Activated T-helper 1 cell treated with anti-CD3 and anti-CD28 coated beads, Interleukin-2, amount 50 U/mL, for 16 hours (primary cell): ENCODE measurements at regions not wholly inside any gene's neighbourhood (a gene's known extent, or its start where the extent isn't known, plus 50 kb on each side); places are given as distances from the start of the nearest gene placed in this dataset.

ENCODE experiments used
- DNase-seq, 2 donors: peaks; one replicate each; pipeline ENCODE4 v3.0.0-alpha.2; 2020; ENCODE audit warnings: low read depth in 1 of 2, low spot score in 1 of 2

DNA sequence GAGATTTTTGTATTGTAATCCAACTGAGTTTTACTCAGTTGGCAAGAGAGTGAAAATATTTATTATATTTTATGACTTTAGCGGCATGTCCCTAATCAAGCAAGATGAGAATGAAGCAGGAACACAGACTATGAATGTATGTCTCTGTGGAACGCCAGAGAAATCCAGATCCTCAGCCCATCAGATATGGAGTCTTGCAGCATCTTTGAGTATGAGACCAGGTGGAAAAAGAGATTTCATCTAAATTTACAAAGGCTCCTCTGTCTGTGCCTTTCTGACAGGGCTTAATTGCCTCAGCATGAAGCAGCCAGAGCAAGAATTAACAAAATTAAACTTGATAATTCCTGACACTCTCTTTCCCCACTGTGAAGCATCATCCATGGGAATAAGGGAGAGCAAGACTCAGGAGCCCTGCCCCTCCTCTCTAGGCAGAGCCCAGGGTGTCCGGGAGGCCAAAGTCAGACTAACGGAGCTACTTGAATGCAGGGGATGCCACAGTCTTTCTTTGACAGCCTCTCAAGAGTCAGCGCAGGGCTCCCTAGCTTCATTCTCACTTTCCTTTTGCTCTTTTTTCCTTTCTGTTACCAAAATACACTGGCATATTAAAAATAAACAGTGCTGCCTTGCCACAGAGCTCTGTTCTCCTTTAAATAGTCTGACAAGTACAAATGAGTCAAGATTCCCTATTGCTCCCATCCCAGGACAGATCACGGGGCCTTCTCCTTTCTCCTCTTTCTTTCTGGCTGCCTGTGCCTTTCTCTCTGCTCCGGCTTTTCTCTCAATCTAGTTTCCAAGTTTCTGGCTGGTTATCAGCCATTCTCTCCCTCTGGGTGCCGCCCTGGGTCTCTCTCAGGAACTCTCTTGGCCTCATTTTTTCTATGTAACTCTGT is 132.2 kb upstream of the INHBA start:
- DNase-seq = no peak

- no peak for DNase-seq
Observed at GRCh38 chr7:41832941-41833340, 130.1 kb upstream of the INHBA start.

DNA sequence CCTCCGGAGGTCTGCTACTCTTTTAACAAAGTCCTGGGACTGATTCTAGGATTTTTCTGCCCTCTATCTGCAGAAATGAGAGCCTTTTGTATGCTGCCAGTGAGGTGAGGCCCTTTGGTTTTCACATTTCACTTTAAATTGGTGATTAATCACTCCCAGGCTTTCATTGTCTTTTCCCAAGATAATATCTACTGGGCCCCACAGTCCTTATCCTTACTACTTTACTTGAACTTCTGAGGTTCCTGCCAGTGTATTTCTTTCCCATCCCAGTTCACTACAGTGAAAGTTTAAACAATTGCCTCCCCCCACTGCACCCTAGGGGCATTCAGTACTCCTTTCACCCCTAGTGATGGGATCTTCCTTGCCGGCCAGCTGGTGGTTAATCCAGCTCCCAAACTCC is 127.4 kb upstream of the INHBA start:
- DNase-seq = no peak

- no peak for DNase-seq
Observed at GRCh38 chr7:41828911-41829310, 126.0 kb upstream of the INHBA start.

GRCh38 chr7:41826641-41827040 is 123.8 kb upstream of the INHBA start:
- DNase-seq = no peak

- no peak for DNase-seq
Observed at GRCh38 chr7:41825927-41826480, 123.1 kb upstream of the INHBA start.

GRCh38 chr7:41824284-41824683 is 121.4 kb upstream of the INHBA start:
- DNase-seq = no peak

DNA sequence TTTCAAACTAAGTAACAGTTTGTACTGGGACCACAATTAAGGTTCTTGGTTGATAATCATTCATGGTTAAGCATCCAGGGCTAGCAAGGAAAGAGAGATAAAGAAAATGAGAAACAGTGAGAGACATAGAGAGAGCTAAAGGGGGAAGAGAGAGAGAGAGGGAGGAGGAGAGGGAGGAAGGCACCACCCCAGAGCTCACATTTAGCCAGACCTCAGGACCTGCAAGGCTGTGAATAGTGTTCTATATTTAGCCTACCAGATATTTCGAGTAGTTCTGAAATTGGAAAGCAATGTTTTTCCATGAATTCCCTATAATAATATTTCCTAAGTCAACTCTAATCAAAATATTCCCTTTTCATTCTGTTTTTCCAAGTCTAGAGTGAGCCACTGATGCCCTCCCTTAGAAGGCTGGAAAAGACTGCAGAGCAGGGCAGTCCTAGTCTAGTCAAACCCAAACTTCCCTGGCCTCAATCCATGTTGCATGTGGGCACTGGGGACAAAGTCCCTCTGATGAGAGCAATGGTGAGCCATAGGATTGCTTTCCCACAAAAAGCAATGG is 119.4 kb upstream of the INHBA start:
- DNase-seq = no peak

GRCh38 chr7:41821521-41822213 is 118.8 kb upstream of the INHBA start:
- DNase-seq = no peak

DNA sequence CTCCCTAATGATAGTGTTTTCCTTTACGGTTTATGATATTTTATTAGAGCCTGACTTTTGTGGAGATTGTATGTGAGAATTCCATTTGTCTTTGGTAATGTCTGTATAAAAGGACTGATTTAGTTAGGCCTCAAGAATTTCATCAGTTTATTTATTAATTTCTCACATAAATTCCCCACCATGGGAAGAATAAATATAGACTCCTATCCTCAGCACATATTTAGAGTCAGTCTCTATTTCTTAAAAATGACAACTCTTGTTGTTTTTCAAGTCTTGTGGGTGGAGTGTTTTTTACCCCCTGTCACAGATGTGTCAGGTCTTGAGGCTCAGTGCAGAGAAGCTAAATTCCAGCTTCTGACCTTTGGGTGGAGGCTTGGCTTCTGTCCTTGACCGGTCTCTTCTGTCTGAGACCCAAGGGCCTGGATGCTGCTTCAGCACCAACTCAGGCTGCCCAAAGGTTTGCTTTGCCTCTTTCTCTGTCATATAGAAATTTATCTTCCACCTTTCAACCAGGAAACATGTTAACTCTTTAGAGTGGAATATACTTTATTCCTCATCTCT is 117.3 kb upstream of the INHBA start:
- DNase-seq = no peak

DNA sequence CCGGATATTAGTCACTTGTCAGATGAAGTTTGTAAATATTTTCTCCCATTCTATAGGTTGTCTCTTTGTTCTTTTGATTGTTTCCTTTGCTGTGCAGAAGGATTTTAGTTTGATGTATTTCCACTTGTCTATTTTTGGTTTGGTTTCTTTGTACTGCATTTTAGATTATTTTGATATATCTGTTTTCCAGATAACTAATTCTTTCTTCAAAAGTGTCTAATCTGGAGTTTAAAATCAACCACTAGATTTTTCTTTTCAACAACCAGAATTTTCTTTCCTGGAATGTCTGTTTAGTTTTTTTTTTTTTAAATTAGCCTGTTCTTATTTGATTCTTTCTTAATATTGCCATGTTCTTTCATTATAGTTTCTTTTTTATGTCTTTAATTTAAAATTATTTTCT is 116.8 kb upstream of the INHBA start:
- DNase-seq = no peak

DNA sequence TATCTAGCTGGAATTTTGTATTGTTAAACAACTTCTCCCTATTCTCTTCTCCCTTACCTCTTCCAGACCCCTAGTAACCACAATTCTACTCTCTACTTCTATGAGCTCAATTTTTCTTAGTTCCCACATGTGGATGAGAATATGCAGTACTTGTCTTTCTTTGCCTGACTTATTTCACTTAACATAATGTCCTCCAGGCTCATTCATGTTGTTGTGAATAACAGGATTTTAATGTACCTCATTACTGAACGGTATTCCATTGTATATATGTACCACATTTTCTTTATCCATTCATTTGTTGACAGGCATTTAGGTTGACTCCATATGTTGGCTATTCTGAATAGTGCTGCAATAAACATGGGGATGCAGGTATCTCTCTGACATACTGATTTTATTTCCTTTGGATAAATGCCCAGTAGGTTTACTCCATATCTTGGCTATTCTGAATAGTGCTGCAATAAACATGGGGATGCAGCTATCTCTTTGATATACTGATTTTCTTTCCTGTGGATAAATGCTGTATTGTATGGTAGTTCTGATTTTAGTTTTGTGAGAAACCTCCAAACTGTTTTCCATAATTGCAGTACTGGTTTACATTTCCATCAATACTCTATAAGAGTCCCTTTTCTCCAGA is 116.0 kb upstream of the INHBA start:
- no peak for DNase-seq

DNA sequence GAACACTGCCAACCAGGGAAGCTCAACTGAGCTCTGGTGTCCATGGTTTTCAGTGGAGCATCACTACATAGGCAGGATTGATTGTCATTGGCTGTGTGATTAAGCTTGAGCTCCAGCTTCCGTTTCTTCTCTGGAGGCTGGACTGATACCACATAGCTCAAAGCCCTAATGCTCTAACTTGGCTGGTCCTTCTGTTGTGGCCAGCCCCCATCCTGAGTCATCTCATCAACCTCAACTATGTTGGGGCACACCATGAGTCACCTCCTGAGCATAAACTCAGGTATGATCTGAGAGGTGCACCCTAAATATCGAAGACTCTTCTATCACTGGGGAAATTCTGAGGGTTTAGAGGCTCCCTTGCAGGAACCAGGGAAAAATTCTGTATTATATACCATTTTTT is 114.5 kb upstream of the INHBA start:
- DNase-seq = no peak

DNA sequence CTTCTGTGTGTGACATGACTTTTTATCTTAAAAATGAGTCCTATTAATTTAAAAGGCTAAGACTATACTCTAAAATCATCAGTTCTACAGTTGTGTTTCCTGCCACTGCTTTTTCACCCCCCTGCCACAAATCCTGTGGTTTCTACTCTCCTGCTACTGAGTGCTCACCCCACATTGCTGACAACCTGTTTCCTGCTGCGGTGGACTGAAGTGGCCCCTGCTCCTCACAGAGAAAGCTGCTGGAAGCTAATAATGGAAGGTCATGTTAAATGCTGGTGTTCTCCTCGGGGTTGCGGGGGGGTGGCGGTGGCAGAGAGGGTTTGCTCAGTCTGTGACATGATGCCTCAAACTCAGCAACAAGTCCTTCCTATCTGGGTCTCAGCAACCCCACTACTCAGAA is 113.2 kb upstream of the INHBA start:
- DNase-seq = no peak

GRCh38 chr7:41814888-41815287 is 112.0 kb upstream of the INHBA start:
- DNase-seq = no peak

DNA sequence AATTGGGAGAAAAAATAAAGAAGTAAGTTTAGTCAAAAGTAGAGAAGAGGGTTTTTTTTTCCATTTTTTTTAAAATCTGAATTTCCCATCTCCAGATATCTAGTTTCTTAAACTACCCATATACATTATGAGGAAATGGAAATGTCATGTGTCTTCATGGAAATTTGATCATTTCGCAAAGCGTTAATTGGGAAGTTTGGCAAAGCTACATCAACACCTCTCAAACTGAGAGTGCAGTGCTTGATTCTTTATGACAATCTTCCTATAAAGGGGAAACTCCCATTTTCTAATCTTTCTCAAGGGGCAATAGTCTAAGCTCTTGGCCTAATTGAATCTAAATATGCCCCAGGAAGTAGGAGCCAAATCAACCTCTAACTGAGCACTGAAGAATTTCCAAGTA is 110.4 kb upstream of the INHBA start:
- no peak for DNase-seq

- no peak for DNase-seq
Observed at GRCh38 chr7:41811941-41812340, 109.1 kb upstream of the INHBA start.

- DNase-seq = no peak
Observed at GRCh38 chr7:41809940-41810576, 107.2 kb upstream of the INHBA start.

DNA sequence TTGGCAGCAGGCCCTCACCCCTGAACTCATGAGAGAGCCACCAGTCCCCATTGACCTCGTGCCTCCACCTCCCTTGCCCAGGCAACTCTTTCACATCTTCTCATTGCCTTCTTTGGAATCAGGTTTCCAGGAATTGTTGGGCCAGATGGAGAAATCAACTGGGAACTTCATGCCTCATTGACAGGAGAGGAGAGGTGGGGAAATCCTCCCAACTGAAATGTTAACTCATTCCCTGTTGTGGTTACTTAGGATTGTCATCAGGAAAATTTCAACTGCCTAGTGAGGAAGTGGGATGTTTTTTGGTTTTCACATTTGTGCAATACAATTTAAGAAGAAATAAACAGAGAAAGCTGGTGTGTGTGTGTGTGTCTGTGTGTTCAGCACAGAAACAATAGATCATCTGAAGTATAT is 106.6 kb upstream of the INHBA start:
- no peak for DNase-seq

DNA sequence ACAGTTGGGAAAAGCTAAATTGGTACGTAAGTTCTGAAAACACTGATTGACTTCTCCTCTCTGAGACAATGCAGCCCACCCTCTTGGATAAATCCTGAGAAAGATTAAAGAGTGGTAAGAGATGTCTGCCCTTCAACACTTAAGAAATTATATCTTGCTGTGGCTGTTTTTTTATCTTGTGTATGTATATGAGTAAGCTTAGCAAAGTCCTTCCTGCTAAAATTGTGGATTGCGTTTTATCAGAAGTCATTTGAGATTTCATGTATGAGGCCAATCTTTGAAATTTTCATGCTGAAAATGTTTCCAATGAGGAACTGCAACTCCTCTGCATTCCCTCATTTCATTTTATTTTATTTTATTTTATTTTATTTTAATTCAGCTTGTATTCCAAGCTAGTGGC is 106.2 kb upstream of the INHBA start:
- DNase-seq = no peak

DNA sequence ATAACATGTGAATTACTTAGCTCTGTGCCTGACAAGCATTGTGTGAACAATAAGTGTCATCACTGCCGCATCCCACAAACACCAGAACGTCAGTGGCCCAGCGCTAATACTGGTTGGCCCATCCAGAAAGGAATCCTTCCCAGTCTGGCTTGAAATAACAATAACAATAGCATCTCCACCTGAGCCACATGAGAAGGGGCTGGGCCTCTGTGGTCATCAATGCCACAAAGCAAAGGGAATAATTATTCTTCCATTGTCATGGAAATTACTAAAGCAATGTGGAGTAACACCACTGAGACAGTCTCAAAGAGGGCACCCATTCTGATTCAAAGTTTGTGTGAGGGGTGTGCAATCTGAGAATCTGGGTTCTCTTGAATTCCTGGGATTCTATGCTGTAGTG is 105.7 kb upstream of the INHBA start:
- no peak for DNase-seq
